Right lobe of liver (tissue), 6 donors: ENCODE measurements at regions not wholly inside any gene's neighbourhood (a gene's known extent, or its start where the extent isn't known, plus 50 kb on each side); places are given as distances from the start of the nearest gene placed in this dataset.

ENCODE experiments used
- ATAC-seq, 4 donors: fragments of 200-7000 bp; cut with Tn5 transposase; one replicate each; pipeline ENCODE4 v1.9.1; 2020; ENCODE audit warnings: mild to moderate bottlenecking in 4 of 4, moderate library complexity in 4 of 4
- DNase-seq, 3 donors: peaks; one replicate each; pipeline ENCODE4 v3.0.0-alpha.2; 2020
- H3K27ac ChIP-seq, 3 donors: fragments of 200-600 bp; one replicate each; pipeline ENCODE4 v1.8.0; 2022
- H3K27me3 ChIP-seq, 2 donors: fragments of 200-600 bp; one replicate each; pipeline ENCODE4 v1.8.0; 2022
- H3K36me3 ChIP-seq, 4 donors: fragments of 200-600 bp; sonication (generic) in 1 of 4; one replicate each; pipeline versions ENCODE4 v1.5.1 to v1.8.0; 2017 to 2022; ENCODE audit warnings: control low read depth in 1 of 4
- H3K4me1 ChIP-seq, 4 donors: fragments of 200-600 bp; sonication (generic) in 1 of 4; one replicate each; pipeline versions ENCODE4 v1.5.1 to v1.8.0; 2017 to 2022; ENCODE audit warnings: control low read depth in 1 of 4
- H3K4me3 ChIP-seq, 3 donors: fragments of 200-600 bp; one replicate each; pipeline ENCODE4 v1.8.0; 2022
- H3K9me3 ChIP-seq, 4 donors: fragments of 200-600 bp; sonication (generic) in 1 of 4; one replicate each; pipeline versions ENCODE4 v1.5.1 to v1.8.0; 2017 to 2022; ENCODE audit warnings: control low read depth in 1 of 4
- CTCF ChIP-seq, 4 donors: fragments of 200-600 bp in 3 of 4; fragments of 450-650 bp in 1 of 4; IDR thresholded peaks; one replicate each; pipeline versions ENCODE4 v1.5.1 to v1.8.0; 2016 to 2022; ENCODE audit warnings: antibody characterized with exemption in 4 of 4, mild to moderate bottlenecking in 2 of 4
- POLR2A ChIP-seq: fragments of 450-650 bp; IDR thresholded peaks from one replicate; pipeline ENCODE4 v1.6.1; 2017; ENCODE audit warnings: antibody characterized with exemption, mild to moderate bottlenecking
- WGBS: methylation state at CpG from one replicate; pipeline ENCODE4 v1.1.6; 2018; ENCODE audit warnings: low coverage, low lambda C conversion rate; ENCODE audit not compliant: insufficient coverage; ENCODE audit errors: missing lambda C conversion rate; 5-methylcytosine and 5-hydroxymethylcytosine counted together
- intact Hi-C, 2 donors: fragments of 100-400 bp; cut with DNase I; formaldehyde crosslinking; loops; one replicate each; pipeline versions ENCODE4 v1.11.2 to v1.14.1; 2022
- donor health status: DM: no; HTN: yes; CAD: no.
- donor health status: DM: no; HTN: no; CAD: no.
- donor health status: DM: no; HTN: no; CAD: no.
- donor health status: DM: no; HTN: yes; CAD: no.
- donor health status: DM: no; HTN: yes; CAD: no.

- Histone ChIP-seq H3K36me3 (no peaks in the 10 kb centered on the region), H3K4me3 (no peak overlapping the region), H3K27ac (no peak overlapping the region), H3K9me3 (no peaks in the 10 kb centered on the region), H3K27me3 (no peaks in the 10 kb centered on the region), H3K4me1 (no peaks in the 10 kb centered on the region)
- TF ChIP-seq CTCF (IDR thresholded peaks at IDR 0.05) (no peak), POLR2A (no peak)
- intact Hi-C loops = no loop called here
- ATAC-seq (no peak), DNase-seq (no peak)
- 24% methylated on average over 2 of the region's 4 CpGs for WGBS
These were observed 65.1 kb upstream of the FBRSL1 start for GRCh38 chr12:132424811-132425210.

- no peak for DNase-seq
These were observed 65.9 kb upstream of the FBRSL1 start for GRCh38 chr12:132423820-132424645.

GRCh38 chr12:132423251-132423819 lies 66.6 kb upstream of the FBRSL1 start:
- no peak overlapping the region for H3K27ac ChIP-seq
- no peak overlapping the region for H3K4me3 ChIP-seq
- H3K27me3 ChIP-seq = no peaks in the 10 kb centered on the region
- TF ChIP-seq POLR2A = no peak
- TF ChIP-seq CTCF (IDR thresholded peaks at IDR 0.05) = no peak
- 63% methylated on average over 6 of the region's 29 CpGs for WGBS
- H3K9me3 ChIP-seq = no peaks in the 10 kb centered on the region
- no peak for ATAC-seq
- H3K36me3 ChIP-seq = no peaks in the 10 kb centered on the region
- no peaks in the 10 kb centered on the region for H3K4me1 ChIP-seq
- intact Hi-C loops = no loop called here
- DNase-seq = no peak

More at GRCh38 chr12:132423820-132424645, 65.9 kb upstream of the FBRSL1 start:
- 42% methylated on average over 21 of the region's 31 CpGs for WGBS
- no peak overlapping the region for H3K4me3 ChIP-seq
- no peaks in the 10 kb centered on the region for H3K36me3 ChIP-seq
- H3K27ac ChIP-seq = no peak overlapping the region
- no peak for TF ChIP-seq CTCF (IDR thresholded peaks at IDR 0.05)
- no peak for TF ChIP-seq POLR2A
- no peaks in the 10 kb centered on the region for H3K27me3 ChIP-seq
- no peaks in the 10 kb centered on the region for H3K9me3 ChIP-seq
- H3K4me1 ChIP-seq = no peaks in the 10 kb centered on the region
- no peak for ATAC-seq
- intact Hi-C loops = no loop called here

GRCh38 chr12:132422381-132423043 lies 67.4 kb upstream of the FBRSL1 start:
- Histone ChIP-seq H3K4me3 (no peak overlapping the region), H3K9me3 (no peaks in the 10 kb centered on the region), H3K27ac (no peak overlapping the region), H3K4me1 (no peaks in the 10 kb centered on the region), H3K36me3 (no peaks in the 10 kb centered on the region), H3K27me3 (no peaks in the 10 kb centered on the region)
- no peak for DNase-seq
- no peak for ATAC-seq
- intact Hi-C loops = no loop called here
- TF ChIP-seq POLR2A (no peak), CTCF (IDR thresholded peaks at IDR 0.05) (no peak)
- WGBS = 27% methylated on average over 3 of the region's 6 CpGs
